GM12878 (cell line): ENCODE measurements at regions not wholly inside any gene's neighbourhood (a gene's known extent, or its start where the extent isn't known, plus 50 kb on each side); places are given as distances from the start of the nearest gene placed in this dataset.

Experiments
- ATAC-seq: fragments of 200-7000 bp; cut with Tn5 transposase; 3 replicates; pipeline ENCODE4 v1.9.1; 2020; ENCODE audit warnings: mild to moderate bottlenecking, moderate library complexity
- BruUV-seq: library from RNA; stranded (reverse); fragments of 400-500 nt; replicated peaks from 2 replicates; lab custom pipeline; 2021; lab: Mats Ljungman, UMichigan
- CTCF ChIA-PET: fragments of 300-600 bp; sonication (Branson Sonifier 250); formaldehyde crosslinking; extraction: SDS; loops from one replicate; lab custom pipeline; 2021; ENCODE audit warnings: inconsistent platforms; lab: Yijun Ruan, JAX
- POLR2A ChIA-PET: fragments of 350-600 bp; formaldehyde crosslinking; extraction: SDS; loops from one replicate; lab custom pipeline; 2021; ENCODE audit warnings: inconsistent platforms; lab: Charles Lee
- RAD21 ChIA-PET: fragments of 300-600 bp; sonication (Branson Sonifier 250); formaldehyde crosslinking; loops from one replicate; lab custom pipeline; 2023; ENCODE audit warnings: antibody characterized with exemption; ENCODE audit not compliant: unreplicated experiment; lab: Charles Lee
- SMC1A ChIA-PET: fragments of 300-600 bp; sonication (Branson Sonifier 250); formaldehyde crosslinking; loops from one replicate; lab custom pipeline; 2023; ENCODE audit not compliant: unreplicated experiment, uncharacterized antibody; lab: Charles Lee
- DNase-seq: peaks from one replicate; pipeline ENCODE4 v3.0.0-alpha.2; 2011; ENCODE audit warnings: low read depth, low spot score
- FAIRE-seq: peaks from 3 replicates; lab custom pipeline; 2011; peaks lifted over from hg19 to GRCh38; lab: Jason Lieb, UNC
- H2AFZ ChIP-seq: 2 replicates; pipeline ENCODE4 v1.6.0; 2011; ENCODE audit warnings: low read depth, low read length, control low read depth; ENCODE audit not compliant: control insufficient read depth
- H3K27ac ChIP-seq: 2 replicates; pipeline ENCODE4 v1.5.1; 2011; ENCODE audit warnings: control low read depth; ENCODE audit not compliant: control insufficient read depth, insufficient read depth
- H3K27me3 ChIP-seq, 2 experiments: replicated peaks in 1 of 2; 2 replicates each; pipeline versions ENCODE4 v1.6.0 to v1.6.1; 2011; ENCODE audit warnings: low read length in 1 of 2; ENCODE audit not compliant: control insufficient read depth in 2 of 2, insufficient read depth in 2 of 2
- H3K36me3 ChIP-seq, 2 experiments: 2 replicates each; pipeline ENCODE4 v1.5.1; 2011; ENCODE audit warnings: low read length in 1 of 2; ENCODE audit not compliant: control insufficient read depth in 2 of 2, insufficient read depth in 2 of 2
- H3K4me1 ChIP-seq: 2 replicates; pipeline ENCODE4 v1.6.1; 2011; ENCODE audit warnings: mild to moderate bottlenecking, low read length, moderate library complexity, mixed read lengths; ENCODE audit not compliant: control insufficient read depth, insufficient read depth
- H3K4me2 ChIP-seq: 2 replicates; pipeline ENCODE4 v1.6.0; 2011; ENCODE audit warnings: control low read depth; ENCODE audit not compliant: control insufficient read depth, insufficient read depth
- H3K4me3 ChIP-seq: fragments of 200-600 bp; sonication (generic); 2 replicates; pipeline ENCODE4 v1.5.1; 2016
- H3K79me2 ChIP-seq: 2 replicates; pipeline ENCODE4 v1.6.0; 2011; ENCODE audit warnings: low read length; ENCODE audit not compliant: control insufficient read depth, insufficient read depth
- H3K9ac ChIP-seq: 2 replicates; pipeline ENCODE4 v1.8.0; 2011; ENCODE audit warnings: low read length, control low read depth, mixed read lengths; ENCODE audit not compliant: control insufficient read depth, insufficient read depth
- H3K9me3 ChIP-seq: replicated peaks from 3 replicates; pipeline ENCODE4 v1.5.1; 2011; ENCODE audit warnings: mild to moderate bottlenecking, low read length; ENCODE audit not compliant: control insufficient read depth, insufficient read depth
- H4K20me1 ChIP-seq: 2 replicates; pipeline ENCODE4 v1.6.0; 2011; ENCODE audit not compliant: control insufficient read depth, insufficient read depth
- BMI1 ChIP-seq: fragments of 450-650 bp; IDR thresholded peaks from 2 replicates; pipeline ENCODE4 v1.6.1; 2016; ENCODE audit warnings: mild to moderate bottlenecking, moderate library complexity, borderline replicate concordance
- CBX5 ChIP-seq: sonication (generic); IDR thresholded peaks from 2 replicates; pipeline ENCODE4 v1.6.1; 2016; ENCODE audit warnings: low read depth, moderate library complexity, mild to moderate bottlenecking, inconsistent platforms
- EED ChIP-seq: sonication (generic); IDR thresholded peaks from 2 replicates; pipeline ENCODE4 v1.6.1; 2016; ENCODE audit warnings: antibody characterized with exemption, low read depth
- IRF3 ChIP-seq: fragments of 450-650 bp; IDR thresholded peaks from 2 replicates; pipeline ENCODE4 v1.6.1; 2014; ENCODE audit warnings: mild to moderate bottlenecking
- IRF5 ChIP-seq: fragments of 450-650 bp; IDR thresholded peaks from 2 replicates; pipeline ENCODE4 v1.6.1; 2017; ENCODE audit warnings: borderline replicate concordance
- NKRF ChIP-seq: fragments of 450-650 bp; conservative IDR thresholded peaks from 2 replicates; pipeline ENCODE4 v1.6.1; 2017; ENCODE audit warnings: mild to moderate bottlenecking, moderate library complexity
- NR2F1 ChIP-seq: fragments of 450-650 bp; conservative IDR thresholded peaks from 2 replicates; pipeline ENCODE4 v1.6.1; 2017; ENCODE audit warnings: mild to moderate bottlenecking
- RCOR1 ChIP-seq: conservative IDR thresholded peaks from 2 replicates; pipeline ENCODE4 v1.6.1; 2012; ENCODE audit warnings: low read depth, low read length, improper control_type of control experiment
- RELA ChIP-seq: fragments of 450-650 bp; IDR thresholded peaks from 2 replicates; pipeline ENCODE4 v1.8.0; 2014; ENCODE audit warnings: borderline replicate concordance; ENCODE audit not compliant: partially characterized antibody
- REST ChIP-seq: IDR thresholded peaks from 2 replicates; pipeline ENCODE4 v1.6.1; 2012; ENCODE audit warnings: mild to moderate bottlenecking, low read depth, low read length
- RFX5 ChIP-seq: IDR thresholded peaks from 2 replicates; pipeline ENCODE4 v1.6.1; 2011; ENCODE audit warnings: low read depth, low read length, improper control_type of control experiment
- SIN3A ChIP-seq: IDR thresholded peaks from 2 replicates; pipeline ENCODE4 v1.6.1; 2012; ENCODE audit warnings: low read depth, low read length, improper control_type of control experiment
- SMAD5 ChIP-seq: IDR thresholded peaks from 2 replicates; pipeline ENCODE4 v1.6.1; 2016; ENCODE audit warnings: antibody characterized with exemption, low read depth
- SREBF1 ChIP-seq: IDR thresholded peaks from 2 replicates; pipeline ENCODE4 v1.6.1; 2012; ENCODE audit warnings: mild to moderate bottlenecking, low read length
- TCF3 ChIP-seq: IDR thresholded peaks from 2 replicates; pipeline ENCODE4 v1.6.1; 2012; ENCODE audit warnings: low read depth, mild to moderate bottlenecking, low read length, borderline replicate concordance; ENCODE audit not compliant: insufficient read depth
- USF2 ChIP-seq: IDR thresholded peaks from 2 replicates; pipeline ENCODE4 v1.6.1; 2011; ENCODE audit warnings: low read depth, low read length, improper control_type of control experiment, borderline replicate concordance
- ZBED1 ChIP-seq: IDR thresholded peaks from 2 replicates; pipeline ENCODE4 v1.6.1; 2016; ENCODE audit warnings: borderline replicate concordance
- in situ Hi-C: fragments of 300-500 bp; cut with MboI; formaldehyde crosslinking; loops from 9 replicates; pipeline ENCODE4 v1.14.3; 2018; ENCODE audit warnings: mixed read lengths
- intact Hi-C: fragments of 100-400 bp; cut with micrococcal nuclease; formaldehyde crosslinking; loops from one replicate; pipeline ENCODE4 v1.14.2; 2022; ENCODE audit not compliant: unreplicated experiment

GRCh38 chr11:92083123-92083522 is 141.5 kb upstream of the FAT3 start (continued):
- TF ChIP-seq IRF3: no peak
- TF ChIP-seq REST: no peak
- TF ChIP-seq ZBED1: no peak
- no peak for TF ChIP-seq RFX5
- TF ChIP-seq EED: no peak

GRCh38 chr11:92082652-92083051 is 142.0 kb upstream of the FAT3 start:
- no peaks in the 10 kb centered on the region for H4K20me1 ChIP-seq
- ChIA-PET RAD21 (no interaction called here), POLR2A (no interaction called here), SMC1A (no interaction called here), CTCF (no interaction called here)
- H3K4me2 ChIP-seq: no peak overlapping the region
- H3K4me1 ChIP-seq: no peaks in the 10 kb centered on the region
- no peaks in the 10 kb centered on the region for H3K79me2 ChIP-seq
- no peaks in the 10 kb centered on the region for H3K36me3 ChIP-seq
- H3K27me3 ChIP-seq: no peaks in the 10 kb centered on the region
- H3K9me3 ChIP-seq: no peaks in the 10 kb centered on the region
- DNase-seq (no peak), FAIRE-seq (no peak), ATAC-seq (no peak)
- in situ Hi-C loops (no loop called here), intact Hi-C loops (no loop called here)
- no peak overlapping the region for H3K27ac ChIP-seq
- H3K9ac ChIP-seq: no peak overlapping the region
- no TSS peak for BruUV-seq
- no peak overlapping the region for H3K4me3 ChIP-seq
- no peak overlapping the region for H2AFZ ChIP-seq
- no peak for TF ChIP-seq CBX5
- TF ChIP-seq IRF5: no peak
- TF ChIP-seq RCOR1: no peak
- no peak for TF ChIP-seq SREBF1
- TF ChIP-seq RELA: no peak
- no peak for TF ChIP-seq TCF3
- TF ChIP-seq SMAD5: no peak
- TF ChIP-seq USF2: no peak
- no peak for TF ChIP-seq SIN3A
- TF ChIP-seq BMI1: no peak
- TF ChIP-seq NKRF: no peak
- no peak for TF ChIP-seq NR2F1
